ENCODE measurements at regions not wholly inside any gene's neighbourhood (a gene's known extent, or its start where the extent isn't known, plus 50 kb on each side); places are given as distances from the start of the nearest gene placed in this dataset.

- no peak overlapping the region for H3K27ac Mint-ChIP-seq
- peaks cover 7% of the 10 kb centered on the region for H3K27me3 Mint-ChIP-seq
- H3K4me1 Mint-ChIP-seq: no peaks in the 10 kb centered on the region
- no peak overlapping the region for H3K4me3 Mint-ChIP-seq
- ATAC-seq: no peak
- H3K9me3 Mint-ChIP-seq: peaks cover 8% of the 10 kb centered on the region
- H3K36me3 Mint-ChIP-seq: no peaks in the 10 kb centered on the region
Observed at GRCh38 chr10:120402147-120402766, 54.8 kb upstream of the PLPP4 start.

DNA sequence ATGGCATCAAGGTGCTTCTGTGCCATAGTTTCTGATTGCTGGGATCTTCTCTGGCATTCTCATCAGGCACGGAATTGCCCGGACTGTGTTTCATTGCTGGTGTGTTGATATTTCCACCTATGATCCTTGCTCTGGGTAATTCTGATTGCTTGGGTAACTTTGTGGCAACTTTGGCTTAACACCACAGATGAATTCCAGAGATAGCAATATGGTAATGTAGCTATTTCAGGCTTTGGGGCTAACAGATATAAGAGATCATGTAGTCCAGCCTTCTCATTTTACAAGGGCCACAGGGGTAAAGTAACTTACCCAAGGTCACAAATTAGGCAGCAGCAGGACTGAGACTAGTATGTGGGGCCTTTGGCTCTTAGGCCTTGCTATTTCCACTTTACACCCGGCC lies 53.9 kb upstream of the PLPP4 start:
- H3K4me3 Mint-ChIP-seq: no peak overlapping the region
- H3K36me3 Mint-ChIP-seq: no peaks in the 10 kb centered on the region
- H3K27ac Mint-ChIP-seq: no peak overlapping the region
- H3K27me3 Mint-ChIP-seq: peaks cover 7% of the 10 kb centered on the region
- peaks cover 8% of the 10 kb centered on the region for H3K9me3 Mint-ChIP-seq
- no peaks in the 10 kb centered on the region for H3K4me1 Mint-ChIP-seq
- ATAC-seq: no peak

DNA sequence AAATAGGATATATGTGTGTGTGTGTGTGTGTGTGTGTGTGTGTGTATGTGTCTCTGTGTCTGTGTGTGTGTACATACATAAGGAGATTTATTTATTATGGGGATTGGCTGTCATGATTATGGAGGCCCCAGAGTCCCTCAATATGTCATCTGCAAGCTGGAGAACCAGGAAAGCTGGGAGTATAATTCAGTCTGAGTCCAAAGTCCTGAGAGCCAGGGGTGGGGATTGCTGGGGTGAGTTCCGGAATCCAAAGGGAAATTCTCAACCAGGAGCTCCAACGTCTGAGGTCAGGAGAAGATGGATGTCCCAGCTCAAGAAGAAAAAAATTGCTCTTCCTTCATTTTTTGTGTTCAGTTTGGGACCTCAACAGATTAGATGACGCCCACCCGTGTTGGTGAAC lies 50.7 kb upstream of the PLPP4 start:
- Mint-ChIP-seq H3K4me3 (no peak overlapping the region), H3K9me3 (peaks cover 4% of the 10 kb centered on the region), H3K36me3 (no peaks in the 10 kb centered on the region), H3K27me3 (peaks cover 24% of the 10 kb centered on the region), H3K27ac (no peak overlapping the region), H3K4me1 (no peaks in the 10 kb centered on the region)
- ATAC-seq: no peak

Data from stimulated activated memory B cell treated with anti-CD40 and anti-IgM and Interleukin-4, amounts not matched to agents 10 μg/mL and 1 μg/mL and 100 μg/mL, for 72 hours (primary cell).